ENCODE measurements at regions not wholly inside any gene's neighbourhood (a gene's known extent, or its start where the extent isn't known, plus 50 kb on each side); places are given as distances from the start of the nearest gene placed in this dataset.

DNA sequence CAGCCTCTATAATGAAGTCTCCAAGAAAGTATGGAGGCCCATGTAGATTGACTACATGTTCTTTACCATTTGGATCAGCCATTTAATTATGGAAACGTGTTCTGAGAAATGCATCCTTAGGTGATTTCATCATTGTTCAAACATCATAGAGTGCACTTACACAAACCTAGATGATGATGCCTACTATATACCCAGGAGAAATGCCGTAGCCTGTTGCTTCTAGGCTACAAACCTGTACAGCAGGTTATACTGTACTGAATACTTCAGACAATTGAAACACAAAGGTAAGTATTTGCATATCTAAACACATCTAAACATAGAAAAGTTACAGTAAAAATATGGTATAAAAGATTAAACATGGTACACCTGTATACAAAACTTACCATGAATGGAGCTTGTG lies 186.5 kb upstream of the FSTL5 start:
- DNase-seq (ENCODE audit: low read depth) = no peak

DNA sequence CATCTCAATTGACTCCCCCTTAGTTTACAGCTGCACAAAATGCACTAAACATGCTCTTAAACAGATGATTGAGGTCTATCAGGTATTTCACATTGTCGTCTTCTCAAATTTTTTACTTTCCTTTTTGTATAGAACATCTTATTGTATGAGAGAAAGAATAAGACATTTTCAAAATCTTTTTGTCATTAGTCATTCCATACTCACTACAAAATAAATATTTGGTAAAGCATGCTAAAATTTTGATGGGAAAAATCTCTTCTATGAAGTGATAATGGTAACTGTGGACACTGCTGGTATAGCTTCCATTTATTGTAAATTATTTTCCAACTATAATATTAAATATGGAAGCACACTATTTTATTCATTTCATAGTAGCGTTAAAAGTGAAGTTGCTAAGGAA lies 185.6 kb upstream of the FSTL5 start:
- DNase-seq (ENCODE audit: low read depth) = no peak

DNA sequence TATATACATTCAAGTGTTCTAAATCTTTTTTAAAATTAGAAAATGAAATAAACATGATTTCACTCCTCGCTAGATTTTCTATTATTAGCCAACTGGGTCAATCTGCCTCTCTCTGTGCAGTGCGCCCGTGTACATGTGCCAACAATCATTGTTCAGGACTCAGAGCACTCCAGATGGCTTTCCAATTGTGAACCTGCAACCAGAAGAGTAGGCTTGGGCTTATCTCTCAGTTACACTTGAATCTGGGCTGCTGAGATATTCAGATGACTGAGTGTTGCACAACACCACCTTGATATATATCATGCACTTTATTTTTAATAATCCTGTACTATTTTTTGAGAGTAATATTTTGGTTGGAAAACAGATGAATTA lies 184.0 kb upstream of the FSTL5 start:
- peak; percentile 24 for DNase-seq (ENCODE audit: low read depth)

DNA sequence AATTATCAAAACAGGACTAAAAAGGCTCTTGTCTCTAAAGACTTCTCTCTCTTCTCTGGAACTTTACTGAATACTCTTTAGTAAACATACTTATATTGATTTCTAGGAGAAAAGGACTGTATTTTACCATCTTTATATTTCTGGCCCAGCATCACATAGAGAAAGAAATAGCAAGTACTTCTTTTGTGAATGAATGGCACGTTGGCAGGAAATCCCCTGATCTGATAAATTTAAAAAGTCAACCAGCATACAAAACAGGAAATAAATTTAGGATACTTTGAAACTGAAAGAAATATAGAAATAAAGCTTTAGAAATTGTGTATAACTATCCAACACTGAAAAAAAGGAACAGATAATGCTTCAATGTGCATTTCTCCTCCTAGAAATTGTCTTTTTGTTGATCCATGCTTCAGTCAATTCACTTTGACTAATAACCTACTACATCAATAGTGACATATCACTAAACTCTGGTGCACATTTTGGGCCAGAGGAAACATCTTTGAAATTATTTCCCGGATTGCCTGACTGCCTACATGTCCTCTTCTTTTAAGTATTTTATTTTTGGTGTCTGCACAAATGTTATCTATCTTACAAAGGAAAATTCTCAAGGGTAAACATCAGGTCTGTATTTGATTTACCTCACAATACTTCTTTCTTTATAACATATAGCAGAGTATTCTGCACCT lies 183.5 kb upstream of the FSTL5 start:
- DNase-seq (ENCODE audit: low read depth) = no peak

DNA sequence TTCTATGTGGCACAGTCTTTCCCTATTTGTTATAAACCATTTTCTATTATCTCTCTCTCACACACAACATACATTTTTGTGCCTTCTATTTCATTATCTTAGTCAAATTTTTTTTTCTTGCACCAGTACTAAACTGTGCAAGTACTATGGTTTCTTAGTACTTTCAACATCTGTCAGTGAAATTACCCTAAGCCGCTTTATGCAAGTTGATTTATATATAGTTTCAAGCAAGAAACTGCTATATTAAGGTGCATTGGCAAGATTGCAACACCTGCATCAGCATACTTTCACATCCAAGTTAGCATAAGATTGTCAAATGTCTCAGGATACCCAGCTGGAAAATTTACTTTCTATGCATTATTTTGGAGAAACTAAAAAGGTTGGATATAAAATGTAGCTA lies 180.2 kb upstream of the FSTL5 start:
- no peak for DNase-seq (ENCODE audit: low read depth)

DNA sequence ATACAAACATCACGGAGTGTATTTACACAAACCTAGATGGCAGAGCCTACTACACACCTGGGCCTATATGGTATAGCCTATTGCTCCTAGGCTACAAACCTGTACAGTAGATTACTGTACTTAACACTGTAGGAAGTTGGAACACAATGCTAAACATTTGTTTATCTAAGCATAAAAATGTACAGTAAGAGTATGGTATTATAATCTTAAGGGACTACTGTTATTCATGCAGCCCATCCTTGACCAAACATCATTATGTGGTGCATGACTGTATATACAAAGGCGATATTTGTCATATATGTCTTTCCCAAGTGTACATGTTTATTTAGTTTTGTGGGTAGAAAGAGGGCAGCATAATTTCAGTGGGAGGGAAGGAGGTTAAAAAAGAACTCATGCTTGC lies 177.7 kb upstream of the FSTL5 start:
- DNase-seq (ENCODE audit: low read depth) = no peak

DNA sequence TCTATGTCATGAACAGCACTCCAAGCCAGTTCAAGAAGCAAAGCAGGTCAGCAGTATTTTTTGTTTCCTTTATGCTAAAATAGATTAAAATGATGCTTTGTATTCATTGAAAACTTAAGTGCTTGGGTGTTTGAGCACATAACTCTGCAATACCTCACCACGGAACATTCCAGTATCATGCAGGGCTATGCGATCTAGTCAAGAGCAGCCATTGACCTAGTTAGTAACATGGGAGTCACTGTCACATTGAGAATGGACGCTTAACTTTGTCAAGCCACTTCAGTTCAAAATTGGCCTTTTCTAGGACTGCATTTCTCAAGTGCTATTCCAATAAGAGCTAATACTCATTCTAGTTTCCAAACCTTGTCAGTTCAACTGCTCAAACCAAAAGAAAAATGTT lies 160.1 kb upstream of the FSTL5 start:
- no peak for DNase-seq (ENCODE audit: low read depth)

DNA sequence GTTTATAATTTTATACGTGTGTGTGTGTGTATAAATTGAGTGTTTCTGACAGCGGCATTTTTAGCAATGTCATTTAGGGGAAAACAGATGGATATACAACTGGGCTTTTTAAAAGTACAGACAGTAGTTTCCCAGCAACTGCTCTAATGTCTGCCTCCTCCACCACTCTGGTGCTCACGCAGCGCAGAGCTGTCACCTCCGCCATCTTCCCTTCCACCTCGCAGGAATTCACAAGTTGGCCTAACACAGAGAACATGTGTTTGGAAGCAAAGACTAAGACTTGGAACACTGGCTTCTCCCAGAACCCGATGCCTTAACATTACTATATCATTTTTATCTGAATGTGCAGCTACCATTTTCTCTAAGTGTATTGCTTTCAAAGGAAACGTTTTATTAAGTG lies 158.3 kb upstream of the FSTL5 start:
- DNase-seq (ENCODE audit: low read depth) = no peak

DNA sequence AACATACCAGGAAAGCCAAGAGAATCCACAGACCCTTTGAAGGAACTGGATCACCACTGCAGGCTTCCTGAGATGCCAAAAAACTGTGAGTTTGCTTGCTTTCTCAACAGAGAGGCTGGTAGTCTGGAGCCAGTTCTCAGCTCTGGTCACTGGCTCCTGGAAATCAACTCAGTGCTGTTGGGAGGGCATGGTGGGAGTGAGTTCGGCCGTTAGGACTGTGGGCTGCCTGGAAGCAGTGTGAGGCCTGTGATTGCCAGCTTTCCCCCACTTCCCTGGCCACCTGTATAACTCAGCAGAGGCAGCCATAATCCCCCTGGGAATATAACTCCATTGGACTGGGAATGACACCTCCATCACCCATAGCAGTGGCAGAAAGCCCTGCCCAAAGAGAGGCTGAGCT lies 122.0 kb upstream of the FSTL5 start:
- no peak for DNase-seq (ENCODE audit: low read depth)

DNA sequence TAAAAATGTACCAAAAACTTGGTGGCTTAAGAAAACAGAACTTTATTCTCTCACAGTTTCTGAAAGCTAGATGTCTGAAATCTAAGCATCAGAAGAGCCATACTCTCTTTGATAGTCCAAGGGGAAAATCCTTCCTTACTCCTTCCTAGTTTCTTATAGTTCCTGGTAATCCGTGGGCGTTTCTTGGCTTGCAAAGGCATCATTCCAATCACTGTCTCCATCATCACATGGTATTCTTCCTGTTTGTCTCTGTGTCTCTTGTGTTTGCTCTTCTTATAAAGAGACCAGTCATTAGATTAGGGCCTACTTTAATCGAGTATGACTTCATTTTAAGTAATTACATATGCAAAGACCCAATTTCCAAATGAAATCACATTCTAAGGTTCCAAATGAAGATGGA lies 118.9 kb upstream of the FSTL5 start:
- DNase-seq (ENCODE audit: low read depth) = peak; percentile 3

DNA sequence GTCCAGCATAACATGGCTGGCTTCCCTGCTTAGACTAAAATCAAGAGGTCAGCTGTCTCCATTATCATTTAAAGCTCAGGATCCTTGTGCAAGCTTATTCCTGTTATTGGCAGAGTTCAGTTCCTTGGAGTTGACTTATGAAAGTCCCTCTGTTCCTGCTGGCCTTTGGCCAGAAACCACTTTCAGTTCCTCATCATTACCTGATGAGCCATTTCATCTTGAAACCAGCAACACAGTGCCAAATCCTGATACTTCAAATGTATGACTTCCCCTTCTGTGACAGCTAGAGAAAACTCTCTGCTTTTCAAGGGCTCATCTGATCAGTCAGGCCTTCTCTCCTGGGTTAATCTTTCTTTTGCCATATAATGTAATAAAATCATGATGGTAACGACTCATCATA lies 110.6 kb upstream of the FSTL5 start:
- DNase-seq (ENCODE audit: low read depth) = no peak

DNA sequence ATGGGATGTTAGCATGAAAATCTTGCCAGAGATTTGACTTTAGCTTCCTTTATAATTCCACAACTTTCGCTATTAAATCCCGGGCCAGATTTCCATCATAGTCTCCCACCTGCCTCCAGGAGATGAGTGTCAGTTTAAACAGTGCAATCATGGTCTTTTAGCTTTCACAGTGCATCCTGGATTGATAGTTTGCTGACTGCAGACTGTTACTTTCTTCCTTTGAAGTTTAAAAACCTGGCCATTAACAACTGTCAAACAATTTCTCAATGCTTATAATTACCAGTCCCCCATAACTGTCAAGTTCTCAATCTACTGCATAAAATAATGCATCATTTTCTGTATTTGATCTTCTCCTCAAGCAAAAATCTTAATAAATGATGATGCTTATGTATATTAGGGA lies 108.4 kb upstream of the FSTL5 start:
- no peak for DNase-seq (ENCODE audit: low read depth)

DNA sequence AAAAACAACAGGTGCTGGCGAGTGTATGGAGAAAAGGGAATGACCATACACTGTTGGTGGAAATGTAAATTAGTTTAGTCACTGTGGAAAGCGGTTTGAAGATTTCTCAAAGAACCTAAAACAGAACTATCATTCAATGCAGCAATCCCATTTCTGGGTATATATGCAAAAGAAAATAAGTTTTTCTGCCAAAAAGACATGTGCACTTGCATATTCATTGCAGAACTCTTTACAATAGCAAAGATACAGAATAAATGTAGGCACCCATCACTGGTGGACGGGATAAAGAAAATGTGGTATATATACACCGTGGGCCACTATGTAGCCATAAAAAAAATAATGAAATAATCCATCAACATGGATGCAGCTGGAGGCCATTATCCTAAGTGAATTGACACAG lies 105.1 kb upstream of the FSTL5 start:
- no peak for DNase-seq (ENCODE audit: low read depth)

DNA sequence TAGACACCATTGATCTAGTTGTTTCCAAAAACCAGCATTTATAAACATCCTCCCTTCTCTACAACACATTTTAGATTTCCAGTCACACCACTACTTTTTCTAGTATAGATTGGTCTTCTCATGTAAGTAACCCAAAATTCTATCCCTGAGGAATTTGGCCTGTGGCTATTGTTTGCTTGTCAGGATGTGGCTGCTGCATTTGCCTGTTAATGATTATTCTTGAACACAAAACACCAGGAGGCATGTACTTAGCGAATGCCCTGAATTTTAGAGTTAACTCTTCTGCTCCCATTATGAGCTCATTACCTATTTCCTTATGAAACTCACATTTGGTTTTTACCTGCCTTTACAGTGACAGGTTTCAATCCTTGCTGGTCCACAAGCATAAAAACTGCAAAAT lies 102.0 kb upstream of the FSTL5 start:
- DNase-seq (ENCODE audit: low read depth) = no peak

DNA sequence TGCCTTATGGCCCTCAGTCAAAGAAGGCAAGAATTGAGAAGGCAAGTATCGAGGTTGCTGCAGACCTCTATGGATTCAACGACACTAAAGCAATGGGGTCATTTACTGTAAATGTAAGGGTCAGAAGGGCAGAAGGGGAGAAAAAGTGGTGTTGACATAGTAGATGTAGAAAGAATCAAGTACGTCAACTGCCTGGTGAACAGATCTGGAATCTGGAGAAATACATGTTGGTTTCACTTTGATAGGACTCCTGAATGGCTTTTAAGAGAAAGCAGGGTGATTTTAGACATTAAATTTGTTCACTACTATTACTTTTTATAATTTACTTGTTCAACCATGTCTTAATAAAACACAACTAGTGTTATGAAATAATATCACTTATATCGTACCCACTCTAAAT lies 81.3 kb upstream of the FSTL5 start:
- DNase-seq (ENCODE audit: low read depth) = no peak

DNA sequence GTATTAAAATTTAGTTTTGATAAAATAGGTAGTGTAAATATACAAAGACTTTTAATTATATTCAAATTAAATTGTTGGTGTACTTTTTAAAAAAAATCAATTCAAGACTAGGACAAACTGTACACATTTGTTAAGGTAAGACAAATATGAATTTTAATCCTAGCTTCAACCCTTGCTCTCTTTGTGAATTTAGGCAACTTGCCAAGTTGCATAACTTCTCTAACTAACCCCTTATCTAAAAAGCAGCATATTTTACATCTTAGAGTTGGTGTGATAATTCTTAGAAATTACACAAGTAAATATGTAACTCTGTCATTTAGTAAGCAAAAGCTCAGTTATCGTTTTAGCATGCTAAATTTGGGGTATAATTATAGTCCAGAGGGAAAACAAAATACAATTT lies 78.1 kb upstream of the FSTL5 start:
- peak; percentile 79 for DNase-seq (ENCODE audit: low read depth)

DNA sequence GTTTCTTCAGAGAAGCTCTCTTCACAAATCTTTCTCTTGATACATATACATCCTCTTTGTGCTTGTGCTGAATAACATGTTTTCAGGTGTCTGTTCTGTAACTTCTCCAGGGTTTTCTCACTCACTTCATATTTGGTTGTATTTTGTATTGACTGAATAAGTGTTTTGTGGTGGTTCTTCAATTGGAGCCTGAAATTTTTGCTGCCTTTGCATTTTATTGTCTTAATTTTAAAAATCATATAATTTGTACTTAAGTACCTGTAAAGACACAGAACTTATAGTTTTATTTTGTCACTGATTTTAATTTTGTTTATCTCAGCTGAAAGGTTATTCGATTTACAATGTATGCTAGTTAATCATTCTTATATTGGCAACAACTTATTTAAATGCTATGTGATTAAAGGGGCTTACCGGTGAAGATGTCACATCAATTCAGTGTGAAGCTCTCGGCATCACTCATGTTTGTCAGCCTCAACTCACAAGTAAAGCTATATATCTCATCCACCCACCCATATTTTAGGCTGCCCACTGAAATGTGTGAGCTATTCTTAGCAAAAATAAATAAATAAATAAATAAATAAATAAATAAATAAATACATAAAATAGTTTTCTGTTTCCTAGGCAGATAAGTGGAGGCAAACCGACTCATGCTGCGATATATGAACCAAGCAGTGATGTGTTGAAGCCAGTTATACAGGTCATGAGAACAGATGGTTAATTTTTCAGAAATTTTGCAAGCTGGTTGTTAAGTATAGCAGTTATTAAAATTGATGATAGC lies 76.4 kb upstream of the FSTL5 start:
- no peak for DNase-seq (ENCODE audit: low read depth)

DNA sequence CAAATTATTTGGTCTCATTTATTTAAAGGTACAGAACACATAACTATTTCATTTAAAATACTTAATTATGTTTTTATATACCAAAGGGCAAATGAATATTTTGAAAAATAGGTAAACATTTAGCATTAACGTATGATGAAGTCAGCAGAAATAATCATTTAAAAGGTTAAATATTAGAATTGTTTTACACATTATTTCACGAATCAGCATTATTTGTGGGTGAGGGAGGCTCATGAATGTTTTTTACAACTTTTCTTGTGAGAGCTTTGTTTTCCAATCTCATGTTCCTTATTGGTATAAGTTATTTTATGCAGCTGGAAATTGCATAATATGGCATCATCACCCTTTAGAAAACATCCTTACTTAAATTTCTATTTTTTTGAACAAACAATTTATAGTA lies 73.9 kb upstream of the FSTL5 start:
- DNase-seq (ENCODE audit: low read depth) = no peak

DNA sequence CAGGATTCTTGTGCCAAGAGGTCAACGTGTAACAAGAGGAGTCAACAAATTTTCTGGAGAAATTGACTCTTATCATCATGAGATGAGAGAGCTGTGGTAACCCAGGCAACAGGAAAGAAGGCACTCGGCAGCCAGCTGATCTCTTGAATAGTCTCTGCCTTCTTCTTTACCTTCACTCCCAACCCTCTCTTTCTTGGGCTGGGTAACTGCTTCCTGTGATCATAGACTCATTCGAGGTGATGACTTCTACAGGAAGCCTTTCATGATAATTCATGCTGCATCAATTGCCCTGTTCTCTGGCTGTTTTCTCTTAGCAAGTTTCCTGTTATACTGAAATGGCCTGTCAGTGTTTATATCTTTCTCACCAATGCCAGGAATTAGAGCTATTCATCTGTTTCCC lies 70.8 kb upstream of the FSTL5 start:
- no peak for DNase-seq (ENCODE audit: low read depth)

DNA sequence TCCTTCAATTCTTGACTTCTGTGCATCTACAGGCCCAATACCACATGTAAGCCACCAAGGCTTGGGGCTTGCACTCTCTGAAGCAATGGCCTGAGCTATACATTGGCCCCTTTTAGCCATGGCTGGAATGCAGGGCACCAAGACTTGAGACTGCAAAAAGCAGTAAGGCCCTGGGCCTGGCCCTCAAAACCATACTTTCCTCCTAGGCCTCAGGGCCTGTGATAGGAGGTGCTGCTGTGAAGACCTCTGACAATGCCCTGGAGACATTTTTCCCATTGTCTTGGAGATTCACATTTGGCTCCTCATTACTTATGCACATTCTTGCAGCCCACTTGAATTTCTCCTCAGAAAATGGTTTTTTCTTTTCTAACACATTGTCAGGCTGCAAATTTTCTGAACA lies 68.5 kb upstream of the FSTL5 start:
- no peak for DNase-seq (ENCODE audit: low read depth)

DNA sequence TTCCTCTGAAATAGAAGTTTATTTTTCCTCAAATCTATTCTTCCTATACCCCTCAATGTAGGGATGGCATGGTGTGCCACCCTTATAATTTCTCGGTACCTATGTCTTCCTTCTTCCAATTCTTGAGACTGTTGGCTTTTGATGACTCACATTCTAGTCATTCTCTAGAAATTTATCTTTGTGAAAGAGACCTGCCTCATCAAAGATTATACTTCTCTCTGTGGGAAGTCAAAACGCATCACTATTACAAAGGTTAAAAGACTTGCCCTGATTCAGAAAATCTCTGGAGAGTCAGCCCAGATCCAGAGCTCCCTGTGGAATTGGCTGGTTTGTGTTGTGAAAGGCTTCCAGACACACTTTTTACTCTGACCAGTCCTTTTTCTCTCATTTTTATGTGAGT lies 65.9 kb upstream of the FSTL5 start:
- peak; percentile 40 for DNase-seq (ENCODE audit: low read depth)

DNA sequence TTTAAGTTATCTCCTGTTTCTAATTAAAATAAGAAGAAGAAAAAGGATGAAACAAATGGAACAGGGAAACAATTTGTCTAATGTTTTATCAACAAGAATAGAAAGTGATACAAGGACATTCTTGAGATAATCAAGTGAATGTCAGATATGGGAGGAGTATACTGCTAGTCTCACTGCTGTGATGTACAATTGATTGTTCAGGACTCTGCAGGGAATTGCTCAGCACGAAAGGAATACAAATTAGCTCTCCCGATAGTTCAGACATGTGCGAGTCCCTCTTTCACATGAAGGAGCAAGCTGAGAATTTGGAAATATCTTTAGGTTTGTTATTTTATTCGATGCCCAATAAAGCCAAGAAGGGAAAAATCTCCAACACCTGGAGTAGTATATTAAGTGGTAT lies 57.3 kb upstream of the FSTL5 start:
- DNase-seq (ENCODE audit: low read depth) = no peak

Data from amniotic epithelial cell (primary cell).